OCI-LY3 (cell line): ENCODE measurements at regions not wholly inside any gene's neighbourhood (a gene's known extent, or its start where the extent isn't known, plus 50 kb on each side); places are given as distances from the start of the nearest gene placed in this dataset.

Experiments
- H2AFZ ChIP-seq: fragments of 200-600, 300-600 bp; shearing (Covaris generic); 2 replicates; pipeline ENCODE4 v1.6.0; 2014; ENCODE audit warnings: antibody characterized with exemption, low read depth, low read length
- H3K27ac ChIP-seq: fragments of 200-600, 300-600 bp; sonication (generic); 2 replicates; pipeline ENCODE4 v1.5.1; 2014; ENCODE audit warnings: mild to moderate bottlenecking, low read length, moderate library complexity, mixed read lengths
- H3K27me3 ChIP-seq: fragments of 200-600, 300-600 bp; sonication (generic); 2 replicates; pipeline ENCODE4 v1.6.1; 2014; ENCODE audit warnings: low read depth, low read length, mixed read lengths
- H3K36me3 ChIP-seq: fragments of 200-600, 300-600 bp; sonication (generic); replicated peaks from 2 replicates; pipeline ENCODE3; 2014; ENCODE audit warnings: low read depth, low read length, mixed read lengths
- H3K4me1 ChIP-seq: fragments of 300-600, 200-600 bp; sonication (generic); 2 replicates; pipeline ENCODE4 v1.6.1; 2014; ENCODE audit warnings: low read length, mixed read lengths
- H3K4me2 ChIP-seq: fragments of 200-600, 300-600 bp; sonication (generic); 2 replicates; pipeline ENCODE4 v1.6.1; 2014; ENCODE audit warnings: low read length, mixed read lengths
- H3K4me3 ChIP-seq: fragments of 300-600, 200-600 bp; sonication (generic); 2 replicates; pipeline ENCODE4 v1.5.1; 2014; ENCODE audit warnings: antibody characterized with exemption, mild to moderate bottlenecking, low read length, moderate library complexity
- H3K79me2 ChIP-seq: fragments of 300-600, 200-600 bp; shearing (Covaris generic); 2 replicates; pipeline ENCODE4 v1.6.1; 2014; ENCODE audit warnings: mild to moderate bottlenecking, low read length, mixed read lengths
- H3K9ac ChIP-seq: fragments of 300-600, 200-600 bp; shearing (Covaris generic); 2 replicates; pipeline ENCODE4 v1.6.0; 2014; ENCODE audit warnings: mild to moderate bottlenecking, low read length, moderate library complexity
- H3K9me3 ChIP-seq: fragments of 200-600, 300-600 bp; shearing (Covaris generic); 2 replicates; pipeline ENCODE4 v1.6.1; 2014; ENCODE audit warnings: low read length, mixed read lengths; ENCODE audit not compliant: insufficient read depth
- H4K20me1 ChIP-seq: fragments of 200-600, 300-600 bp; sonication (generic); 2 replicates; pipeline ENCODE4 v1.6.1; 2016; ENCODE audit warnings: low read length, mixed read lengths; ENCODE audit not compliant: insufficient read depth
- EZH2phosphoT487 ChIP-seq: fragments of 200-600 bp; shearing (Covaris generic); IDR thresholded peaks from 2 replicates; pipeline ENCODE4 v1.6.1; 2018; ENCODE audit warnings: antibody characterized with exemption, mixed run types, low read depth
- TF ChIP-seq, protein P1 (sequence below): fragments of 200-600, 300-600 bp; sonication (generic); IDR thresholded peaks from 2 replicates; pipeline ENCODE4 v1.5.1; 2014; ENCODE audit warnings: antibody characterized with exemption, low read length, low read depth

DNA sequence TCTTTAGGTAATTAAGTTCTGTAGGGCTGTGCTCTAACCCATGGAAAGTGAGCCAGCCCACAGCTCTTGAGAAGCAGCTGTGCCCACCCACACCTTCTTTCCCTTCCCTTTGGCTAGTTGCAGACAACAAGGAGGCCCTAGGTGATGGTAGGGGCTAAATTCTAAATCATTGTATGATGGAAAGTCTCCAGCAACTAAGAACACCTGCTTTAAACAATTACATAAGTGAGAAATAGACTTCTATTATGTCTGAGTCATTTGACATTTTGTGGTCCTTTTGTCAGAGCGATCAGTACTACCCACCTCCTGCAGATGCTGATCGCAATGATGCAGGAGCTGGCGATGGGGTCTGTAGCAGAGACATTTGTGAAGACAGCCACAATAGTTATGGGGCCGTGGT is 79.6 kb downstream of the TEX51 start:
- Histone ChIP-seq H3K4me2 (no peak overlapping the region), H3K4me1 (no peaks in the 10 kb centered on the region), H3K27me3 (no peaks in the 10 kb centered on the region), H3K4me3 (no peak overlapping the region), H4K20me1 (no peaks in the 10 kb centered on the region), H3K27ac (no peak overlapping the region), H3K36me3 (no peaks in the 10 kb centered on the region), H3K9me3 (no peaks in the 10 kb centered on the region), H3K79me2 (no peaks in the 10 kb centered on the region), H2AFZ (no peak overlapping the region), H3K9ac (no peak overlapping the region)
- no peak for TF ChIP-seq EZH2phosphoT487
- TF ChIP-seq, protein P1, sequence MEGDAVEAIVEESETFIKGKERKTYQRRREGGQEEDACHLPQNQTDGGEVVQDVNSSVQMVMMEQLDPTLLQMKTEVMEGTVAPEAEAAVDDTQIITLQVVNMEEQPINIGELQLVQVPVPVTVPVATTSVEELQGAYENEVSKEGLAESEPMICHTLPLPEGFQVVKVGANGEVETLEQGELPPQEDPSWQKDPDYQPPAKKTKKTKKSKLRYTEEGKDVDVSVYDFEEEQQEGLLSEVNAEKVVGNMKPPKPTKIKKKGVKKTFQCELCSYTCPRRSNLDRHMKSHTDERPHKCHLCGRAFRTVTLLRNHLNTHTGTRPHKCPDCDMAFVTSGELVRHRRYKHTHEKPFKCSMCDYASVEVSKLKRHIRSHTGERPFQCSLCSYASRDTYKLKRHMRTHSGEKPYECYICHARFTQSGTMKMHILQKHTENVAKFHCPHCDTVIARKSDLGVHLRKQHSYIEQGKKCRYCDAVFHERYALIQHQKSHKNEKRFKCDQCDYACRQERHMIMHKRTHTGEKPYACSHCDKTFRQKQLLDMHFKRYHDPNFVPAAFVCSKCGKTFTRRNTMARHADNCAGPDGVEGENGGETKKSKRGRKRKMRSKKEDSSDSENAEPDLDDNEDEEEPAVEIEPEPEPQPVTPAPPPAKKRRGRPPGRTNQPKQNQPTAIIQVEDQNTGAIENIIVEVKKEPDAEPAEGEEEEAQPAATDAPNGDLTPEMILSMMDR, result no peak

DNA sequence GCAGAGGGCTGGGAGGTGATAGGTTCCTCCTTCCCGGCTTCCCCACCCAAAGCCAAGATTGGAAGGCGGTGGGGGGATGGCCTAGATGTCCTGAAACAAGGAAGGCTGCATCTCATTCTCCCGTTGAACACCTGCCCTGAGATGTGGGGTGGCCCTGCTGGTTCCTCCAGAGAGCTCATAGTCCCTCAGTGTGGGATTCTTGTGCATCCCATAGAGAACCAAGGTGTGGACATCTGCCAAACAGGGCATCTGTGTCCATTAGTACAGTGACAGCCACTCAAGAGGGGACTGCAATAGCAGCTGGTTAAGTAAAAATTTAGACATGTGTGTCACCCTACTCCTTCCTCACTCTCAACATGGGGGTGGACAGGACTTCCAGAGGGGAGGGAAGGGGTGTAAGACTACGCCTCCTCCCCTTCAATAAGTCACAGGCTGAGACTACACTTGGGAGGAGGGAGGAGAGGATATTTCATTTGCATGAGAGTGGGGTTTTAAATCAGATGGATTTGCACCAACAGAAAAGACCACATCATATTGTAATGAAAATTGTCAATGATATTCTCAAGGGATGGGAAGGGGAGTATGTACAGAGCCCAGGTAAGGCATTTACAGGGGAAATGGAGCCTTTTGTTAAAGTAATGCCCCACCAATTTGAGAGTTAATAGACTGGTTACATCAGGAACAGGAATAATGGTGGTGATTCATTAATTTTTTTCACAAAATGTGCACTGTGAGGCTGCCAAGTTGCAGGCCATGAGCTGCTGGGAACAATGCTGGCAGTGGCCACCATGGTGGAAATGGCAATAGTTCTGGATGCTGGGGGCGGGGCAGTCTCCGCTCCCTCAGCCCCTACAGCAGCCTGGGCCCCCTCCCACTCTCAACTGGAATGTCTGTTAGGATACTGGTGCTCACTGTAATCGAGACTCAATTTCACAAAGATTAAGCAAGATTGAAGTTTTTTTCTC is 80.6 kb downstream of the TEX51 start:
- no peaks in the 10 kb centered on the region for H4K20me1 ChIP-seq
- no peaks in the 10 kb centered on the region for H3K27me3 ChIP-seq
- H3K4me1 ChIP-seq, result no peaks in the 10 kb centered on the region
- no peaks in the 10 kb centered on the region for H3K79me2 ChIP-seq
- no peaks in the 10 kb centered on the region for H3K9me3 ChIP-seq
- TF ChIP-seq, protein P1, result no peak
- TF ChIP-seq EZH2phosphoT487, result no peak
- H3K36me3 ChIP-seq, result no peaks in the 10 kb centered on the region
- H3K27ac ChIP-seq, result no peak overlapping the region
- H3K4me3 ChIP-seq, result no peak overlapping the region
- no peak overlapping the region for H2AFZ ChIP-seq
- H3K4me2 ChIP-seq, result no peak overlapping the region
- no peak overlapping the region for H3K9ac ChIP-seq

DNA sequence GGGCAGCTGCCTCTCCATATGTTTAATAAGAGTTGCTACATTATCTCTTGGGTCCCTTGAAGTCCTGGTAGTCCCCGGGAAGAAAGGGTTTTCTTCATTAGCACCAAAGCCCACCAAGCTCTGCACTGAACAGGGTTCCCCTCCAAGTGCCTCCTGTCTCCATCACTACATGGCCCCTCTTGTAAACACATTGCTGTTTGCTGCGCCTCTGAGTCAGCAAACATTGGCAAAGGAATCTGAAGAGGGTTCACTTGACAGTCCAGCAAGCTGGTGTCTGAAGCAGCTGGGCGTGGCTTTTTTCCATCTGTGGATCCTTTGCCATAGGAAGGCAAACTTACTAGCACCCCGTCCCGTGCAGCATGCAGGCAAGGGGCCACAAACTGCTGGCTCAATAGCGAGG is 82.8 kb downstream of the TEX51 start:
- Histone ChIP-seq H3K9me3 (no peaks in the 10 kb centered on the region), H3K4me1 (no peaks in the 10 kb centered on the region), H3K79me2 (no peaks in the 10 kb centered on the region), H2AFZ (no peak overlapping the region), H3K4me2 (no peak overlapping the region), H3K27ac (no peak overlapping the region), H4K20me1 (no peaks in the 10 kb centered on the region), H3K9ac (no peak overlapping the region), H3K4me3 (no peak overlapping the region), H3K27me3 (peaks cover 3% of the 10 kb centered on the region; the same call in 1 of the 2 replicates), H3K36me3 (no peaks in the 10 kb centered on the region)
- TF ChIP-seq, protein P1, result no peak
- no peak for TF ChIP-seq EZH2phosphoT487

DNA sequence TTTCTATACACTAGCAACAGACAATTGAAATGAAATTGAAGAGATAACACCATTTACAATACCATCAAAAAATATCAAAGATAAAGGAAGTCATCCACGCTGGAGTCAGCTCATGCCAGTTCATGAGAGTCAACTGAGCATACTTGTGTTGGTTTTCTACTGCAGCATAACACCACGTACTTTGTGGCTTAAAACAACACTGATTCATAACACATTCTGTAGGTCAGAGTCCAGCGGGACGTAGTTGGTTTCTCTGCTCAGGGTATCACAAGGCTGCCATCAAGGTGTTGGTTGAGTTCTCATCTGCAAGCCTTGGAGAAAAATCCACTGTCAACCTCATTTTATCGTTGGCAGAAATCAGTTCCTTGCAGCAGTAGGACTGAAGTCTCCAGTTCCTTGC is 84.2 kb downstream of the TEX51 start:
- H3K4me2 ChIP-seq, result no peak overlapping the region
- H3K4me1 ChIP-seq, result no peaks in the 10 kb centered on the region
- no peaks in the 10 kb centered on the region for H3K36me3 ChIP-seq
- no peaks in the 10 kb centered on the region for H3K9me3 ChIP-seq
- H3K4me3 ChIP-seq, result no peak overlapping the region
- H2AFZ ChIP-seq, result no peak overlapping the region
- no peaks in the 10 kb centered on the region for H4K20me1 ChIP-seq
- TF ChIP-seq, protein P1, result no peak
- no peak for TF ChIP-seq EZH2phosphoT487
- H3K9ac ChIP-seq, result no peak overlapping the region
- H3K27ac ChIP-seq, result no peak overlapping the region
- no peaks in the 10 kb centered on the region for H3K79me2 ChIP-seq
- H3K27me3 ChIP-seq, result peaks cover 8% of the 10 kb centered on the region
